Activated CD4-positive, alpha-beta T cell treated with anti-CD3 and anti-CD28 coated beads, Interleukin-2, amount 50 U/mL, for 48 hours (primary cell): ENCODE measurements at regions not wholly inside any gene's neighbourhood (a gene's known extent, or its start where the extent isn't known, plus 50 kb on each side); places are given as distances from the start of the nearest gene placed in this dataset.

Source experiments
- DNase-seq, 2 experiments: peaks; one replicate each; pipeline ENCODE4 v3.0.0-alpha.2; 2020

GRCh38 chr9:88077071-88077617 lies 61.1 kb downstream of the SPATA31C2 start:
- no peak for DNase-seq

- peak; percentile 48 to 60 for DNase-seq
These were observed 61.8 kb downstream of the SPATA31C2 start for GRCh38 chr9:88076286-88077070.

GRCh38 chr9:88075966-88076285 lies 62.3 kb downstream of the SPATA31C2 start:
- DNase-seq: no peak

GRCh38 chr9:88075506-88075905 lies 62.8 kb downstream of the SPATA31C2 start:
- no peak for DNase-seq

GRCh38 chr9:88074931-88075330 lies 63.3 kb downstream of the SPATA31C2 start:
- DNase-seq: no peak

GRCh38 chr9:88072831-88073375 lies 65.4 kb downstream of the SPATA31C2 start:
- DNase-seq: no peak

GRCh38 chr9:88071331-88071730 lies 66.9 kb downstream of the SPATA31C2 start:
- no peak for DNase-seq

- DNase-seq: no peak
These were observed 72.7 kb downstream of the SPATA31C2 start for GRCh38 chr9:88065619-88066018.

- no peak for DNase-seq
These were observed 73.7 kb downstream of the SPATA31C2 start for GRCh38 chr9:88064554-88064953.

- no peak for DNase-seq
These were observed 77.5 kb downstream of the SPATA31C2 start for GRCh38 chr9:88060746-88061145.

- no peak for DNase-seq
These were observed 78.8 kb downstream of the SPATA31C2 start for GRCh38 chr9:88059469-88059868.

GRCh38 chr9:88056876-88057275 lies 81.4 kb downstream of the SPATA31C2 start:
- DNase-seq: no peak

GRCh38 chr9:88053856-88054501 lies 79.6 kb upstream of the CDK20 start:
- DNase-seq: no peak

GRCh38 chr9:88052321-88052965 lies 78.1 kb upstream of the CDK20 start:
- no peak for DNase-seq

- no peak for DNase-seq
These were observed 76.8 kb upstream of the CDK20 start for GRCh38 chr9:88051138-88051537.

- DNase-seq: no peak
These were observed 75.5 kb upstream of the CDK20 start for GRCh38 chr9:88049677-88050307.

- no peak for DNase-seq
These were observed 72.2 kb upstream of the CDK20 start for GRCh38 chr9:88046542-88046941.

- no peak for DNase-seq
These were observed 71.4 kb upstream of the CDK20 start for GRCh38 chr9:88045686-88046085.

GRCh38 chr9:88044200-88044599 lies 69.9 kb upstream of the CDK20 start:
- DNase-seq: no peak

- no peak for DNase-seq
These were observed 69.3 kb upstream of the CDK20 start for GRCh38 chr9:88043647-88044046.

- no peak for DNase-seq
These were observed 67.1 kb upstream of the CDK20 start for GRCh38 chr9:88041447-88041846.

GRCh38 chr9:88037285-88037845 lies 63.0 kb upstream of the CDK20 start:
- no peak for DNase-seq

GRCh38 chr9:88034964-88035363 lies 60.6 kb upstream of the CDK20 start:
- no peak for DNase-seq
